SK-N-SH (cell line): ENCODE measurements at regions not wholly inside any gene's neighbourhood (a gene's known extent, or its start where the extent isn't known, plus 50 kb on each side); places are given as distances from the start of the nearest gene placed in this dataset.

Source experiments
- CHD2 ChIP-seq: fragments of 150-350 bp; IDR thresholded peaks from 2 replicates; pipeline ENCODE4 v1.6.1; 2018; ENCODE audit warnings: low read length; ENCODE audit not compliant: partially characterized antibody
- JUND ChIP-seq: IDR thresholded peaks from 2 replicates; pipeline ENCODE4 v1.4.0; 2012
- TAF1 ChIP-seq: IDR thresholded peaks from 2 replicates; pipeline ENCODE4 v1.6.1; 2012; ENCODE audit warnings: low read depth, mild to moderate bottlenecking, low read length, moderate library complexity, borderline replicate concordance

DNA sequence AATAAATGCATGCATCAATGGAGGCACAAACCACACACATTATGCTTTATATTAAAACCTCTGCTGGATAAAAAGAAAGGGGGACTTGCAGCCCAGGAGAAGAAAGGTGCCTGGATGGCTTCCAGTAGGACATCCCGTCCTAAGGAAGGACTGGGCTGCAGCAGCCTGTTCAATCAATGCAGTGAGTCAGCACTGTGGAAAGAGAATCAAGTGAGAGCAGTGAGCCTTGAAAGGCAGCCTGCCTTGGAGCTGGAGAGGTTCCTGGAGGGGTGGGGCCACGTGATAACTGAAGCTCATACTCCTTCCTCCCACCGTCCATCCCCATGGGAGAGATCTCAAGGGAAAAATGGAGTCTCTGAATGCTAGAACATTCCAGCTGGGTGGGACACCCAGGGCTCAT, 501.2 kb downstream of the ADRA2A start:
- no peak for TF ChIP-seq TAF1
- no peak for TF ChIP-seq JUND
- no peak for TF ChIP-seq CHD2
